GM19023 (cell line): ENCODE measurements at regions not wholly inside any gene's neighbourhood (a gene's known extent, or its start where the extent isn't known, plus 50 kb on each side); places are given as distances from the start of the nearest gene placed in this dataset.

Experiments
- ATAC-seq: cut with Tn5 transposase; IDR thresholded peaks from one replicate; pipeline ENCODE4 v1.9.1; 2021; ENCODE audit warnings: mild to moderate bottlenecking, moderate library complexity; ENCODE audit not compliant: unreplicated experiment

- no peak for ATAC-seq
Observed at GRCh38 chr4:30837131-30837539, 117.0 kb downstream of the PCDH7 start.

DNA sequence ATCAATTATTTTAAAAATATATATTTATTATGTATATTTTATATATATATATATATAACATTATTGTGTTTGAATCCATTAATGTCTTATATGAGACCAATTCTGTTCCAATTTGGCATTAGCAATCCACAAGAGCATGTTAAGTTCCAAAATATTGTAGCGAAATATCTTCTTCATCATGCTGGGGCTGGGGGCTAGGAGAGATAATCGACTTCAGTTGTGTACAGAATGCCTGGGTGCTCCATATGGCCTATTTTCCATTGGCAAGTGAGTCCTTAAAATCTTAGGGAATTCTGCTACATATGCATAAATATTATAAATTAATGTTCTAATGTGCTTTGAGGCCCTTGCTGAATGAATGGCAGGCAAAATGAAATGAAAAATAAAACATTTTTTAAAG, 117.7 kb downstream of the PCDH7 start:
- no peak for ATAC-seq

GRCh38 chr4:30838331-30838730, 118.2 kb downstream of the PCDH7 start:
- no peak for ATAC-seq

DNA sequence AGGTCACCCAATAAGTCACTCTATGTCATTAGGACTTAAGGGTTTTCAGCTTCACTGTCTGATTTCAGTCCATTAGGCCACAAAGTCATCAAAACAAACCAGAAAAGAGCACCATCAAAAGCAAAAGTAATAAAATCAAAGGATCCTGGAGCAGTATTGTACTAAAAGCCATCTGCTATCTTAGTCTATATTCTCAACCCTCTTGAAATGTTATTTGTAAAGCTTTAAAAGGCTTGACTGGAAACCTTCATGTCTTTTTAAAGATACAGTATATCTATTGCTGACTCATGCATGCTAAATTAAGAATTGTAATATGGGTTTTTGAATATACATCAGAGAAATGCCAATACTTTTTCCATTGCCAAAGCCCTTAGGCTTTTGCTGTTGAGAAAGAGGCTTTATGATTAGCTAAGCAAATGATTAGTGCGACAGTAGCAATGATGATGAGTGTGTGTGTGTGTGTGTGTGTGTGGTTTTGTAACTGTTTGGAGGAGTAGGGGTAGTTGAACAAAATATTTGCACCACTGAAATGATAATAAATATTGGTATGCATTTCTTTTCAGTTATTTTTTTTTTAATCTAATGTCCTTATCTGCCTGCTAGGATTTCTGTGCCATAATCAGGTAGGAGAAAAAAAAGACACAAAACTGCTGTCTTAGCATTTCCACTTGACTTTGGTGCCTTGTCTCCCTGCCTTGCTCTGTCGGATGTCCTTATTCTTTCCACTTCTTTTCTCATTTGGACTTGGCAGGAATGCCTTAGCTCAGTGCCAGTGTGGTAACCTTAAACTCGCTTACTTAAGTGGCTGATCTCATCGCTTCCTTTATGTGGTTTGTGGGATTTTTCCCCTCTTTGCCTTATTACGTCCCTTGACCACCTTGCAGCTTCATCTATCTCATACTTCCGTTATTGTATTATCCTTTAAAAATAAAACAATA, 119.7 kb downstream of the PCDH7 start:
- ATAC-seq: no peak

DNA sequence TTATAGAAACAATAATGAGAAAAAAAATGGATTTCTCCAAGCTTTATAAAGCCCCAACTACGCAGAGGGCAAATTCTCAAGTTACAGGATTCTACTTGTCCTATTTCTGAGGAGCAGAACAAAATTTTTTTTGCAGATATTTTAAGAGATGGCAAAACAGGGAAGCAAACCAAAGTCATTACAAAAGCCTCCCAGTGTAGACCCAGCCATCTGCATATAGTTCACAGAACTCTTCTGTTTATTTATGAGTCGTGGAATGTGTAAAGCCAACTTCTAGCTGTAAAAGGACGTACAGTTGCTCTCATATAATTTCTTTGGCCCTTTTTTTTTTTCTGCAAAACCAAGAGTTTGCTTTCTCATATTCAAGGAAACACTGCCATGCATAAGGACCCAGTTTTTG, 120.4 kb downstream of the PCDH7 start:
- ATAC-seq: no peak

DNA sequence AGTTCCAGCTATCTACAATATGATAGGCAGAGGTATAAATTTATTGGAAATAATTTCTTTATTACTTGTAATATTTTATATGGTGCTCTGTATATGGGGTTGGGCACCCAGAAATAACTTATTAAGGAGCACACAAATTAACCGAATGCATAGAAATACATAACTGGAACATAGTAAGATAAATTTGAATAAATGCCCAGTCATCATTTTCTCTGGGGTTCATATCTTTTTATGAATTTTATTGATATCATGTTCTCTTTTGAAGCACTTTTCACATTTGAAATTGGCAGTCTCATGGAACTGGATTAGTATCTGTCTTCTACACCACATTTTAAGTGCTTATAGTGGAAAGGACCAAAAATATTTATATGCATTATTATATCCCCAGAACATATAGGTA, 122.0 kb downstream of the PCDH7 start:
- no peak for ATAC-seq

- ATAC-seq: no peak
Observed at GRCh38 chr4:30842689-30843088, 122.5 kb downstream of the PCDH7 start.

DNA sequence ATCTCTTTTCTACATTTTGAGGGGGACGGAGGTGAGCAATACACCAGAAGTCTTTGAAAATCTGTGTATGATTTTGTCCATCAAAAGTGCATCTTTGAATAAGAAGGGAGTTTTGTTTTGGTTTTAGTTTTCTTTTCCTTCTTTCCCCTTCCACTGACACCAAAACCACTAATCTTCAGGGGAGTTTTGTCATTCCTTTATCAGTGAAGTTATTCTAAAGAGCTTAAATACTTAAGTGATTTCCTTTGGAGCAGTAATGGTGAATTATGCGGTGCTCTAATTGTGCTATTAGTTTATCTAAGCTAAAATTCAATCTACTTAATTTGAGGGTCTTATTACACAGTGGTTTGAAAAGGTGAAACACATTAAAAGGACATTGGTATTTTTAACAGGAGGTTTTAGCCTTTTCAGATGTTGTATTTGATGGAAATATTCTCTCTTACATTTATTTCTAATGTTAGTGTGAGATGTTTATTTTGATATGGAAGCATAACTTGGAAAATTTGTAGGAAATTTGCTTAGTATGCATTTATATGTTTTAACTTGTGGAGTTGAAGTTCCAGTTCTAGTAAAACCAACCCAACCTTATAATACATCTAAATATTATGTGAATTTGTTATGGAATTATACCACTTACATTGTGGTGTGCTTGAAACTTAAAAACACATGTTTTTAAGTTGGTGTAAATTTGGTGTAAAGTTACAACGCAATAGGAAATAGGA, 124.9 kb downstream of the PCDH7 start:
- ATAC-seq: no peak

DNA sequence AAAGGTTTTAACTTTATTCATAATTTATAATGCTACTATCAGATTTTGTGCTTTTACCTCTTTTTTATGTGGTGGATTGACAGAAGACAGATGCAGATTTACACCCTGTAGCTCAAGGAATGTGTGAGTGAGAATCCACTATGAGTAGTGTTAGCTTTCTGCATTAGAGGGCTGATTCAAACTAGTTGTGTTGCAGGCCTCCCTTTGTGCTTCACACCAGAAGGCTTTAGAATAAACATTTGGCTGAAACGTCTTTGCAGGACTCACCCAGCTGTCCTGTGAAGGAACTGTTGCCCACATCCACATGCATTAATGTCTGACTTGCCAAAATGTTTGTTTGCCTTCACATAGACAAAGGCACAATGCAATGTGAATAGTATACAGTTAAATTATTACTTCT, 127.0 kb downstream of the PCDH7 start:
- no peak for ATAC-seq

DNA sequence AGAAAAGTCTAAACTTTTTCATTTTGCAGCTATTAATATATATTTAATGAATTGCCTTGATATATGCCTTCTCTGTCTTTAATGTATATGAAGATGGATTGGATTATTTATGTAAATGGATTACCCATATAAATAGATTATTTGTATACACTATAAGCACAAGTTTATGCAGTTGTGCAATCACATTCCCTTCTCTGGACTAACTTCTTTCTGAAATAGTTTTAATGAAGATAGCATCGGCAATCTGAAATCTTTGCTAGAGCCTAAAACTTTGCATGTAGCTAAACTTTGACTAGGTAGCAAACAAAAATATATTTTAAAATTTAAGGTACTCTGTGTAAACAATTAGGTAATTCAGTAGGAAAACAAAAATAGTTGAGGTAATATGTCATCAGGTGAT, 127.8 kb downstream of the PCDH7 start:
- ATAC-seq: no peak

- ATAC-seq: no peak
Observed at GRCh38 chr4:30854531-30854930, 134.4 kb downstream of the PCDH7 start.

DNA sequence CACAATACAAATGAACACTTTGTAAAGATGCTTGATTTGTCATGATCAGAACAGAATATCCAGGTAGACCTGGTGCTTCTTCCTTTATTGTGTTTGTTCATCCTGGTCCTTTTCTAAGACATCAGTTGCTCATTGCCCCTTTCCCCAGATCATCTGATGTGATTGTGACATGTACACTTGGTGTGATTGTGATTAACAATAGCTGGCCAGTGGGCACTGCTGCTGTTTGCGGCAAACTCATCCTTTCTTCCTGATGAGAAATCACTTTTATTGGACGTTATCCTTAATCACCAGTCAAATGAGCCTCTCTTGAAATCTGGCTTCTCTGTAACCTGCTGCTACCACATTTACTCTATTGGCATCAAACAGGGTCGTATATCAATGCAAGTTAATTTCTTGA, 135.1 kb downstream of the PCDH7 start:
- no peak for ATAC-seq

DNA sequence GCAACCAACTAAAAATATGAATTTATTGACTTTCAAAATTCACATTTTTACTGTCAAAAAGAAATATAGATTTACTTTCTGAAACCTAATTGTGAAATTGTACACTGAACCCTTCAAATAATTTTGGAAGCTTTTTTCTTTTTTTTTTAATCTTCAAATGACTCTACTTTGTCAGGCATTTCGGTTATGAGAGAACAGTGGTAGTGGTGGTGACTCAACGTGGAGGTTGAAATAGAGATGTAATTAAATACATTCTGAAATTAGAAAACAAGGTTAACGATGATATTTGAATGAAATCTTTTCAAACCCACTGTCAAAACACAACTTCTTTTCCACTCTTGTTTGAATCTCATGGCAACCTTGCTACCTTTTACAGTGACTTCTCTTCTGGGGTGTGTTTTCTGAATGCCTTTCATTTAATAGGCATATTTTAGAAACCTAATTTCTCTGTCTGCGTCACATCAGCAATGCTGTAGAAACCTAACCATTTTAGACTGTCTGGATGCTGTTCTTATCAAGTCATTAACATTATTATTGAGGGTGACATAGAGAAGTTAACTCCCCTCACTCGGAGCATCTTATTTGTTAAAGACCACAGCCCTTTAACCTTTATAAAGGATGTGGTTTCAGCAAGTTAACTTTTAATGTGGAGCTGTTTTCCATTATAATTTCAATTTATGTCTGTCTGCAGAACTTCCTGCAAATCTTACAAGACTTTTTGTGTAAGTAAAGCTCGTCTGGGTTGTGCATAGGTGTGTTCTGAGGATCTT, 136.8 kb downstream of the PCDH7 start:
- no peak for ATAC-seq

GRCh38 chr4:30860978-30861377, 140.8 kb downstream of the PCDH7 start:
- no peak for ATAC-seq

GRCh38 chr4:30862196-30862595, 142.0 kb downstream of the PCDH7 start:
- no peak for ATAC-seq

- no peak for ATAC-seq
Observed at GRCh38 chr4:30863021-30863420, 142.9 kb downstream of the PCDH7 start.

DNA sequence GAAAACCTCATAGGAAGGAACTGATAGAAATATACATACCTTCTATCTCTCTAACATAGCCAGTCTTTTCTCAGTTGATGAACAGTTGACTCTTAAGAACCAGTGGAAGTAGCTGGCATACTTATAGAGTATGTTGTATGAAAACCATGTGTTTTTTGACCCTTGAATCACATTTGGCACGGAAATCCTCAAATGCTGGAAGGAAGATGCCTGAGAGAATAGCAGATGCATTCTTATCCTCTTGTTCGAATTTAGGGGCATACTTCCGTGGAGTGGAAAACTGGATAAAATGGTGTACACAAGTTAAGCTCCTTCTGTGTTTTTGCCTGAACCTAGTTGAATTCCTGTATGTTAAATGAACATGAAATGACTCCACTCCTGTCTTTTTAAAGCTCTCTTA, 145.5 kb downstream of the PCDH7 start:
- ATAC-seq: no peak

DNA sequence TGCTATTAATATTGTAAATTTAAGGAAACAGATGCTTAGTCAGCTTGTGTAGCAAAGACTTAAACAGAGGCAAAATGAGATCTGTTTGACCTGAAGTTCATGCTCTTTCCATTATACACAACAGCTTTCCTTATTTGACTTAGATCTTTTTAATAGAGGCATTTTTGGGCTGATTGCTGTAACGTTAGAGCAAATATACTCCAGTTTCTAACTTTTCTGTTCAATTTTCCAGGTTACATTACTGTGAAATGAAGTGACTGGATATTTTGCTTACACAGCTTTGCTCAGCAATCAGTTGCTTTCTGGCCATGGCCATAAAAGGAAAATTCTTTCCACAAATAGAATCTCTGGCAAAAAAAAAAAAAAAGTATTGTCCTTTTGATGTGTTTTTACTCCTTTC, 146.2 kb downstream of the PCDH7 start:
- no peak for ATAC-seq

GRCh38 chr4:30866907-30867306, 146.7 kb downstream of the PCDH7 start:
- no peak for ATAC-seq

DNA sequence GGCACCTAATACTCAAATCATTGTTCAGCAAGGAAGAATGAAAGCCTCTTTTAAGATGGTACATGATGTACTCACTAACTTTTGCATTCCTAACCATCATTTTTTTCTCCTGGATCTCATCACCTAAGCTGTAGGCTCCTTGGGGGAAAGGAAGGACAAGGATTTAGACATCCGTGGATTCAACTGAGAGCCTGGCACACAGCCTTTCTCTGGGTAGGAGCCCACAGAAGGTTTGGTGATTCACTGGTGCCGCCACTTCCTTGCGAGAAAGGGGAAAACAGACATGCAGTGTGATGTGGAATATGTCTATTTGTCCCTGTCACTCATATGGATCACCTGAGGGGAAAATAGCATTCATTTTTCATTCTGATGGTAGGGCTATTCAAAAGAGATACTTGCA, 147.3 kb downstream of the PCDH7 start:
- ATAC-seq: no peak

DNA sequence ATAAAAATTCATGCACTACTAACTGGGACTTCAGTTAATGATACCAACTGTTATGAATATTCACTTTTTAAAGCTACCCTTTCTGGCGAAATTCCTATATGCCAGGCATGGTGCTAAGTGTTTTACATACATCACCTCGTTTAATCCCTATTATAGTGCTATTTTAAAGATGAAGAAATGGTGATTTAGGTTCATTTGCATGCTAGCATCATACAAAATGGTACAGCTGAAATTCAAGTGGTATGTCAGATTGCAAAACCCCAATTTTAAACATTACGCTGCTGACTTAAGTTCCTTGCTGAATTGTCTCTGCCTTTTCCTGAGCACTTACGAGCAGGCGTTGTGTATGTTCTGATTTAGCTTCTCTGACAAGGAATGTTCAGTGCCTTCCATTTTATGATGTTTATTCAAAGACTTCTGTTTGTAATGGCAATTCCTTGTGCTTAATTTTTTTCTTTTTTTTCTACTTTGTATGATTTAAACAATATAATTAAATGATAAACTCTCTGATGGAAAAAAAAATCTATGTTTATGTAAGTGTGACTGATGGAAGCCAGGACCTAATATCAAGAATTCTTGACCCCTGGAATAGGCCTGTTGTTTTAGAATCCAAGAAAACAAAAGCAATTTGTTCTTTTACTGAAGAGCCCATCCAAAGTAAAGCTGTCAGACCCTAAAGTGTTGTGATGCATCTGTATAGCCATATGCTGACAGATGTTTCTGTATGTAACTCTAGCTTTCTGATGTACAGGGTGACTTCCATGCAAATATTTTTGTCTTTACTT, 148.1 kb downstream of the PCDH7 start:
- no peak for ATAC-seq
